ENCODE measurements at regions not wholly inside any gene's neighbourhood (a gene's known extent, or its start where the extent isn't known, plus 50 kb on each side); places are given as distances from the start of the nearest gene placed in this dataset.
A peak's percentile ranks its signal among the peaks of the same experiment; 100 is the strongest.

DNA sequence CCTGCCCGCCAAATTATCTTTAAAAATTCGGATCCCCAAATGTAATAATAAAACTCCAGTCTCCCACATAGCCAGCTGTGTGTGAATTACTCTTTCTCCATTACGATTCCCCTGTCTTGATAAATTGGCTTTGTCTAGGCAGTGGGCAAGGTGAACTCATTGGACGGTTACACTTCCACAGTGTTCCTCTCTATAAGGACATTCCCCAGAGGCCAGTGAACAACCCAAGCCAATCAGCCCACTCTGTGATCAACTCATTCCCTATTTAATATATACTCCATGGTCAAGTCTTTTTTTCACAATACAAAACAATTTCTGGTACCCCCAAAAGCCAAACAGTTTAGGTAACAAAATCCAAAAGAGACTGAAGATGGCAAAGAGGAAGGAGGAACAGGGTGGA lies 90.5 kb upstream of the DAZL start:
- Mint-ChIP-seq H3K27me3 (ENCODE audit: insufficient read depth) (no peaks in the 10 kb centered on the region), H3K4me1 (ENCODE audit: low read depth) (peaks cover 34% of the 10 kb centered on the region), H3K9me3 (no peaks in the 10 kb centered on the region), H3K27ac (no peak overlapping the region), H3K4me3 (no peak overlapping the region; the same call in 1 of the 2 replicates), H3K36me3 (ENCODE audit: low read depth) (no peaks in the 10 kb centered on the region)
- TF ChIP-seq, protein P1, sequence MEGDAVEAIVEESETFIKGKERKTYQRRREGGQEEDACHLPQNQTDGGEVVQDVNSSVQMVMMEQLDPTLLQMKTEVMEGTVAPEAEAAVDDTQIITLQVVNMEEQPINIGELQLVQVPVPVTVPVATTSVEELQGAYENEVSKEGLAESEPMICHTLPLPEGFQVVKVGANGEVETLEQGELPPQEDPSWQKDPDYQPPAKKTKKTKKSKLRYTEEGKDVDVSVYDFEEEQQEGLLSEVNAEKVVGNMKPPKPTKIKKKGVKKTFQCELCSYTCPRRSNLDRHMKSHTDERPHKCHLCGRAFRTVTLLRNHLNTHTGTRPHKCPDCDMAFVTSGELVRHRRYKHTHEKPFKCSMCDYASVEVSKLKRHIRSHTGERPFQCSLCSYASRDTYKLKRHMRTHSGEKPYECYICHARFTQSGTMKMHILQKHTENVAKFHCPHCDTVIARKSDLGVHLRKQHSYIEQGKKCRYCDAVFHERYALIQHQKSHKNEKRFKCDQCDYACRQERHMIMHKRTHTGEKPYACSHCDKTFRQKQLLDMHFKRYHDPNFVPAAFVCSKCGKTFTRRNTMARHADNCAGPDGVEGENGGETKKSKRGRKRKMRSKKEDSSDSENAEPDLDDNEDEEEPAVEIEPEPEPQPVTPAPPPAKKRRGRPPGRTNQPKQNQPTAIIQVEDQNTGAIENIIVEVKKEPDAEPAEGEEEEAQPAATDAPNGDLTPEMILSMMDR (IDR thresholded peaks at IDR 0.05) = no peak
- DNase-seq = no peak

DNA sequence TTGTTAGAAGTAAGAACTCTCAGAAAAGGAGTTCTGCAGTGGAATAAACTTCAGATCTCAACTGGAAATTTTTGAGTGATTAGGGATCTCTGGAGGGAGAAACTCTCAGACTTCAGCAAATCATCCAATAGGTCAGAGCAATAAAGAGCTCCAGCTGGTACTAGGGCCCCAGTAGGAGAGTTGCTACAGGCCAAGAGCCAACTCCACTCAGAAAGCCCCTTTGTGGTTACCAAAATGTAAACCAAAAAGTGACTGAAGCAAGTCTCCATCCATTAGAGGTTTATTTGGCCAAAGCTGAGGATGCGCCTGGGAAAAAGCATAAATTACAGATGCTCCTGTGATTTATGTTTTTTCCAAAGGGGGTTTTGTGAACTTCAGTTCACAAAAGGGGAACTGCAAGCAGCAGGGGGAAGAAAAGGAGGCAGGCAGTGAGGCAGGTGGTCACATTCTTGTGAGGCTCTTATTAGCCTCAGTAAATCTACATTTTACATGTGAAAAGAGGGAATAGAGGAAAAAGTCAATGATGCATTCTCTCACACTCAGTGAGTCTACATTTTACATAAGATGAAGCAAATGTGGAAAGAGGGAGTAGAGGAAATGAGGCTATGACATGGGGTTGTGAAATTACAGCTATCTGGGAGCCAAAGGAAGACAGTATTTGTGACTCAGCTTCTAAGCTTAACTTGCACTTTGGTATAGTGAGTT lies 92.4 kb upstream of the DAZL start:
- Mint-ChIP-seq H3K4me3 (no peak overlapping the region), H3K9me3 (no peaks in the 10 kb centered on the region), H3K4me1 (ENCODE audit: low read depth) (peaks cover 39% of the 10 kb centered on the region), H3K27ac (peak overlapping the region; percentile 30; the same call in 1 of the 2 replicates), H3K27me3 (ENCODE audit: insufficient read depth) (peaks cover 2% of the 10 kb centered on the region; the same call in 1 of the 2 replicates), H3K36me3 (ENCODE audit: low read depth) (no peaks in the 10 kb centered on the region)
- TF ChIP-seq, protein P1 (IDR thresholded peaks at IDR 0.05) = no peak
- no peak for DNase-seq

DNA sequence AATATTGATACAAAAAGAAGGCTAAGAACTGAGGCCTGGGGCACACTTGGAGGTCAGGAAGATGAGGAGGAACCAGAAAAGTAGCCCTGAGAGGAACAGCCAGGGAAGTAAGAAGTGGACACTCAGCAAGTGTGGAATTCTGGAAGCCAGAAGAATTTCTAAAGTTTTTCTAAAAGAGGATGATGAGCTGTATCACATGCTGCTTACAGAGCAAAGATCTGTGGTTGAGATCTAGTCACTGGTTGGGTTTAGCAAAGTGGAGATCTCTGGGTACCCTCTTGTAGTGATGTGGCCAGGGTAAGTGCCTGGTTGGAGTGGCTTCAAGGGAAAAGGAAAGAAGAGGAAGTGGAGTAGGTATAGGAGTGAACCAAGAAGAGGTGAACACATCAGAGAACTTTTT lies 95.4 kb upstream of the DAZL start:
- TF ChIP-seq, protein P1 (IDR thresholded peaks at IDR 0.05) = no peak
- Mint-ChIP-seq H3K9me3 (no peaks in the 10 kb centered on the region), H3K36me3 (ENCODE audit: low read depth) (no peaks in the 10 kb centered on the region), H3K27me3 (ENCODE audit: insufficient read depth) (peaks cover 2% of the 10 kb centered on the region; the same call in 1 of the 2 replicates), H3K27ac (no peak overlapping the region; the same call in 1 of the 2 replicates), H3K4me1 (ENCODE audit: low read depth) (peaks cover 35% of the 10 kb centered on the region), H3K4me3 (no peak overlapping the region)
- DNase-seq = no peak

DNA sequence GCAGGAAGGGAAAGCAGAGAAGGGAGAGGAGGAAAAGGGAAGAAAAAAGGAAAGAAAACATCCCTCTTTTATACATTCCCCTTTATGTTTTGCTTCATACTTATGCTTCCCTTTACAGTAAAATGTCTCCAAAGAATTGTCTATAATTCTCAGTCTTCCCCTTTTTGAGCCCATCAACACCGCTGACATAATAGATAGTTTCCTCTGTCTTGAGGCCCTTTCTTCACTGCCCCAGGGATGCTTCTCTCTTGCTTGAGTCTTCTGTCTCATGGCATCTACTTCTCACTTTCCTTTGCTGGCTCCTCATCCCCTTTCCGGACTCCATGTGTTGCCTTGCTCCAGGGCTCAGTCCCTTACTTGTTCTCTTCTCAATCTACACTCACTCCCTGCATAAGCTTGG lies 99.7 kb upstream of the DAZL start:
- no peak for DNase-seq
- Mint-ChIP-seq H3K4me3 (no peak overlapping the region), H3K9me3 (no peaks in the 10 kb centered on the region), H3K4me1 (ENCODE audit: low read depth) (peaks cover 10% of the 10 kb centered on the region), H3K27ac (no peak overlapping the region), H3K27me3 (ENCODE audit: insufficient read depth) (peaks cover 2% of the 10 kb centered on the region; the same call in 1 of the 2 replicates), H3K36me3 (ENCODE audit: low read depth) (no peaks in the 10 kb centered on the region)
- TF ChIP-seq, protein P1 (IDR thresholded peaks at IDR 0.05) = no peak

DNA sequence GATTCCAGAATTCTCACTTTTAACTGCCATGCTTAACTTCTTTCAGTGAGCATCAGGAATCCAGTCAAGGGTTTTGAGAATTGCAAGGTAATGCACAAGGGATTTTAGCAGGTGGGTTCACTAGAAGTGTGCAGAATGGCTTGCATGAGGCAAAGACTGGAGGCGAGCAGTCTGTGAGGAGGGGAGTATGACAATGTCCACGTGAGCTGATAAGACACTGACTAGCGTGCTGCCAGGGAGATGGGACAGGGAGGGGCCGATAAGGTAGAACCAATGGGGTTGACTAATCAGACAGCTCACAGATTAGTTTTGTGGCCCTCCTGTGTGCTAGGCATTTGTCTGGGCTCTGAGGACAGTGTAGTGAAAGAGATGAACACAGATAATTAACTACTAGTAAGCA lies 102.0 kb upstream of the DAZL start:
- Mint-ChIP-seq H3K4me3 (no peak overlapping the region), H3K9me3 (no peaks in the 10 kb centered on the region), H3K27ac (no peak overlapping the region), H3K27me3 (ENCODE audit: insufficient read depth) (no peaks in the 10 kb centered on the region), H3K4me1 (ENCODE audit: low read depth) (peaks cover 11% of the 10 kb centered on the region), H3K36me3 (ENCODE audit: low read depth) (no peaks in the 10 kb centered on the region)
- DNase-seq = no peak
- TF ChIP-seq, protein P1 (IDR thresholded peaks at IDR 0.05) = no peak

Data from HFFc6 (cell line).